Body of pancreas (tissue), 4 donors: ENCODE measurements at regions not wholly inside any gene's neighbourhood (a gene's known extent, or its start where the extent isn't known, plus 50 kb on each side); places are given as distances from the start of the nearest gene placed in this dataset.

Experiments used
- ATAC-seq: fragments of 150-250 bp; one replicate; pipeline ENCODE4 v1.9.1; 2016
- DNase-seq, 4 donors: peaks; one replicate each; pipeline ENCODE4 v3.0.0-alpha.2; 2019
- H3K27ac ChIP-seq, 4 donors: fragments of 200-600 bp; sonication (generic); 1 replicate in 3 of 4; 2 replicates in 1 of 4; pipeline versions ENCODE4 v1.5.1 to v1.6.1; 2016 to 2019; ENCODE audit warnings: mild to moderate bottlenecking in 1 of 4, mixed read lengths in 1 of 4, moderate library complexity in 1 of 4
- H3K27me3 ChIP-seq, 2 donors: fragments of 200-600 bp; sonication (generic); one replicate each; pipeline ENCODE4 v1.6.0; 2016; ENCODE audit warnings: mild to moderate bottlenecking in 1 of 2
- H3K36me3 ChIP-seq, 2 donors: fragments of 200-600 bp; sonication (generic); replicated peaks in 1 of 2; 2 replicates each; pipeline ENCODE4 v1.5.1; 2016; ENCODE audit warnings: low read depth in 2 of 2; ENCODE audit not compliant: insufficient read depth in 1 of 2
- H3K4me1 ChIP-seq: fragments of 200-600 bp; sonication (generic); one replicate; pipeline ENCODE4 v1.6.0; 2016
- H3K4me3 ChIP-seq, 2 donors: fragments of 200-600 bp; sonication (generic); 1 replicate in 1 of 2; 2 replicates in 1 of 2; pipeline ENCODE4 v1.5.1; 2016 to 2019
- H3K9me3 ChIP-seq, 3 donors: fragments of 200-600 bp; sonication (generic); 1 replicate in 2 of 3; 2 replicates in 1 of 3; pipeline ENCODE4 v1.5.1; 2016
- POLR2A ChIP-seq, 3 donors: fragments of 450-650 bp; IDR thresholded peaks; one replicate each; pipeline ENCODE4 v1.6.1; 2016; ENCODE audit warnings: antibody characterized with exemption in 3 of 3, mild to moderate bottlenecking in 2 of 3
- WGBS, 2 donors: methylation state at CpG; one replicate each; pipeline ENCODE4 v1.1.5; 2017; 5-methylcytosine and 5-hydroxymethylcytosine counted together
- intact Hi-C: fragments of 100-400 bp; cut with DNase I; formaldehyde crosslinking; loops from one replicate; pipeline ENCODE4 v1.15.1; 2023
- TF ChIP-seq, protein P1 (sequence below), 7 experiments: fragments of 450-650 bp in 4 of 7; fragments of 200-600 bp in 3 of 7; sonication (generic) in 3 of 7; IDR thresholded peaks; one replicate each; pipeline ENCODE4 v1.5.1; 2016 to 2019; ENCODE audit warnings: antibody characterized with exemption in 7 of 7

GRCh38 chr12:19960527-19960926 is 407.8 kb upstream of the PDE3A start:
- Histone ChIP-seq H3K27ac (no peak overlapping the region), H3K4me3 (no peak overlapping the region), H3K9me3 (no peaks in the 10 kb centered on the region), H3K27me3 (no peaks in the 10 kb centered on the region), H3K4me1 (no peaks in the 10 kb centered on the region), H3K36me3 (no peaks in the 10 kb centered on the region)
- TF ChIP-seq, protein P1, sequence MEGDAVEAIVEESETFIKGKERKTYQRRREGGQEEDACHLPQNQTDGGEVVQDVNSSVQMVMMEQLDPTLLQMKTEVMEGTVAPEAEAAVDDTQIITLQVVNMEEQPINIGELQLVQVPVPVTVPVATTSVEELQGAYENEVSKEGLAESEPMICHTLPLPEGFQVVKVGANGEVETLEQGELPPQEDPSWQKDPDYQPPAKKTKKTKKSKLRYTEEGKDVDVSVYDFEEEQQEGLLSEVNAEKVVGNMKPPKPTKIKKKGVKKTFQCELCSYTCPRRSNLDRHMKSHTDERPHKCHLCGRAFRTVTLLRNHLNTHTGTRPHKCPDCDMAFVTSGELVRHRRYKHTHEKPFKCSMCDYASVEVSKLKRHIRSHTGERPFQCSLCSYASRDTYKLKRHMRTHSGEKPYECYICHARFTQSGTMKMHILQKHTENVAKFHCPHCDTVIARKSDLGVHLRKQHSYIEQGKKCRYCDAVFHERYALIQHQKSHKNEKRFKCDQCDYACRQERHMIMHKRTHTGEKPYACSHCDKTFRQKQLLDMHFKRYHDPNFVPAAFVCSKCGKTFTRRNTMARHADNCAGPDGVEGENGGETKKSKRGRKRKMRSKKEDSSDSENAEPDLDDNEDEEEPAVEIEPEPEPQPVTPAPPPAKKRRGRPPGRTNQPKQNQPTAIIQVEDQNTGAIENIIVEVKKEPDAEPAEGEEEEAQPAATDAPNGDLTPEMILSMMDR (IDR thresholded peaks at IDR 0.05), result no peak
- TF ChIP-seq POLR2A (IDR thresholded peaks at IDR 0.05), result no peak
- no peak for ATAC-seq
- 93 to 94% methylated on average over 4 of the region's 4 CpGs for whole genome bisulfite sequencing, 2 donors
- no peak for DNase-seq
- intact Hi-C loops, result no loop called here

DNA sequence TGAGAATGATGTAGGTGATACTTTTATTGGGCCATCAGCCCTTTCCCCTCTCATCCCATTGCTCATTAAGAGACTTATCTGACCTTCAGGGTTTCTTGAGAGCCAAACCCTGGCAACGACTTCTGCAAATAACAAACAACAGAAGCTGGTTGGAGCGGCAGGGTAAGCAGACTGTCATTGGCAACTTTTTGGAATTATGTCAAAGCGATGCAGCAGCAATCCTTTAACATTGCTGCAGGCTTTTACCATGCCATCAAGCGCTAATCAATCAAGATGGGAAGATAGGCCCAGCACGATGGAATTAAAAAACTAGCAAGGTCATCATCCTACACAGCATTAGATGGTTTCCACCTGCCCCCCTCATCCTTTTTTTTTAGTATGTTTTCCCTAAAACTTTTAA is 406.1 kb upstream of the PDE3A start:
- ATAC-seq, result no peak
- no peak overlapping the region for H3K27ac ChIP-seq
- 59 to 60% methylated on average over 5 of the region's 5 CpGs for WGBS, 2 donors
- DNase-seq, result no peak
- H3K27me3 ChIP-seq, result no peaks in the 10 kb centered on the region
- intact Hi-C loops, result no loop called here
- TF ChIP-seq POLR2A (IDR thresholded peaks at IDR 0.05), result no peak
- TF ChIP-seq, protein P1 (IDR thresholded peaks at IDR 0.05), result no peak
- peaks cover 4% of the 10 kb centered on the region for H3K4me1 ChIP-seq
- H3K4me3 ChIP-seq, result no peak overlapping the region
- no peaks in the 10 kb centered on the region for H3K36me3 ChIP-seq
- H3K9me3 ChIP-seq, result no peaks in the 10 kb centered on the region

GRCh38 chr12:19963972-19964371 is 404.4 kb upstream of the PDE3A start:
- no peaks in the 10 kb centered on the region for H3K27me3 ChIP-seq
- H3K9me3 ChIP-seq, result no peaks in the 10 kb centered on the region
- WGBS, 2 donors, result 87 to 91% methylated on average over 3 of the region's 3 CpGs
- peaks cover 12% of the 10 kb centered on the region for H3K4me1 ChIP-seq
- TF ChIP-seq POLR2A (IDR thresholded peaks at IDR 0.05), result no peak
- TF ChIP-seq, protein P1 (IDR thresholded peaks at IDR 0.05), result no peak
- no peaks in the 10 kb centered on the region for H3K36me3 ChIP-seq
- H3K27ac ChIP-seq, result no peak overlapping the region
- intact Hi-C loops, result no loop called here
- DNase-seq (no peak), ATAC-seq (no peak)
- H3K4me3 ChIP-seq, result no peak overlapping the region

DNA sequence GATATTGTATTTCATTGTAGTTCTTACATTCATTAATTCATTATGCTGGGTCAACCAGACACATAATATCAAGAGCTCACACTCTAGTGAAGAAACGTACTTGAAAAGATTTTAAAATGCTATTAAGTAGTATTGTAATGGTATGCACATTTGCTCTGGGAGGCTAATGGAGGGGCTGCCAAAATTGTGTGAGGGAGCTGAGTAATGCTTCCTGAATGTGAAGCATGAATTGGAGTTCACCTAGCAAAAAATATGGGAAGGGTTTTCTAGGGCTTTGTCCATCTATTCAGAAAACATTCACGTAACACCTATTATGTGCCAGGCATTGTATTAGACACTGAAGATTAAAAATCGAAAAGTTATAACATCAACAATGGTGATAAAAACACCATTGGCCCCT is 403.8 kb upstream of the PDE3A start:
- no peaks in the 10 kb centered on the region for H3K27me3 ChIP-seq
- 58 to 76% methylated on average over 3 of the region's 3 CpGs for WGBS, 2 donors
- H3K4me1 ChIP-seq, result peaks cover 18% of the 10 kb centered on the region
- intact Hi-C loops, result no loop called here
- no peaks in the 10 kb centered on the region for H3K9me3 ChIP-seq
- ATAC-seq (no peak), DNase-seq (no peak)
- H3K36me3 ChIP-seq, result no peaks in the 10 kb centered on the region
- TF ChIP-seq, protein P1 (IDR thresholded peaks at IDR 0.05), result no peak
- TF ChIP-seq POLR2A (IDR thresholded peaks at IDR 0.05), result no peak
- H3K27ac ChIP-seq, result no peak overlapping the region
- no peak overlapping the region for H3K4me3 ChIP-seq

GRCh38 chr12:19965196-19966038 is 402.9 kb upstream of the PDE3A start:
- H3K36me3 ChIP-seq, result no peaks in the 10 kb centered on the region
- DNase-seq (no peak), ATAC-seq (no peak)
- H3K9me3 ChIP-seq, result no peaks in the 10 kb centered on the region
- TF ChIP-seq POLR2A (IDR thresholded peaks at IDR 0.05), result no peak
- TF ChIP-seq, protein P1 (IDR thresholded peaks at IDR 0.05), result no peak
- H3K4me1 ChIP-seq, result peaks cover 27% of the 10 kb centered on the region
- H3K27me3 ChIP-seq, result no peaks in the 10 kb centered on the region
- peak overlapping the region in 2 of 4 donors; percentile 4 to 29 for H3K27ac ChIP-seq
- intact Hi-C loops, result no loop called here
- WGBS, 2 donors, result 66 to 68% methylated on average over 3 of the region's 3 CpGs
- H3K4me3 ChIP-seq, result no peak overlapping the region
